OCI-LY7 (cell line): ENCODE measurements at regions not wholly inside any gene's neighbourhood (a gene's known extent, or its start where the extent isn't known, plus 50 kb on each side); places are given as distances from the start of the nearest gene placed in this dataset.
"Not testable (repeated sequence)": the region's sequence is repeated elsewhere in the genome, so short reads cannot be mapped to it uniquely, and the experiment has no call there.

Experiments used
- BruUV-seq: library from RNA; stranded (reverse); fragments of 400-500 nt; replicated peaks from 2 replicates; lab custom pipeline; 2021; lab: Mats Ljungman, UMichigan
- CTCF ChIA-PET: fragments of 300-600 bp; sonication (Branson Sonifier 250); formaldehyde crosslinking; loops from one replicate; lab custom pipeline; 2022; ENCODE audit warnings: antibody characterized with exemption; ENCODE audit not compliant: unreplicated experiment; lab: Charles Lee
- POLR2A ChIA-PET: fragments of 300-600 bp; sonication (Branson Sonifier 250); formaldehyde crosslinking; loops from one replicate; lab custom pipeline; 2022; ENCODE audit warnings: antibody characterized with exemption; lab: Charles Lee
- DNase-seq: peaks from one replicate; pipeline ENCODE4 v3.0.0-alpha.2; 2015; ENCODE audit warnings: low spot score
- H2AFZ ChIP-seq: fragments of 200-600 bp; sonication (generic), shearing (Covaris generic); 2 replicates; pipeline ENCODE4 v1.6.1; 2014; ENCODE audit warnings: mild to moderate bottlenecking, antibody characterized with exemption, low read length, moderate library complexity
- H3K27ac ChIP-seq: fragments of 200-600 bp; sonication (generic); 2 replicates; pipeline ENCODE4 v1.5.1; 2014; ENCODE audit warnings: mixed run types, low read depth, mild to moderate bottlenecking, moderate library complexity, low read length, inconsistent platforms; ENCODE audit not compliant: poor library complexity, severe bottlenecking
- H3K36me3 ChIP-seq: fragments of 200-600 bp; sonication (generic); 2 replicates; pipeline ENCODE4 v1.6.1; 2014; ENCODE audit warnings: mild to moderate bottlenecking, antibody characterized with exemption, low read length, moderate library complexity, mixed read lengths; ENCODE audit not compliant: insufficient read depth
- H3K4me1 ChIP-seq: fragments of 200-600 bp; sonication (generic); 2 replicates; pipeline ENCODE4 v1.5.1; 2014; ENCODE audit warnings: mild to moderate bottlenecking, low read length; ENCODE audit not compliant: insufficient read depth, poor library complexity, severe bottlenecking
- H3K4me2 ChIP-seq: fragments of 200-600 bp; sonication (generic); 2 replicates; pipeline ENCODE4 v1.6.1; 2014; ENCODE audit warnings: mild to moderate bottlenecking, low read length
- H3K4me3 ChIP-seq: fragments of 200-600 bp; sonication (generic); 2 replicates; pipeline ENCODE4 v1.5.1; 2014; ENCODE audit warnings: mild to moderate bottlenecking, low read depth, low read length; ENCODE audit not compliant: poor library complexity, severe bottlenecking
- H3K79me2 ChIP-seq: fragments of 200-600 bp; sonication (generic); 2 replicates; pipeline ENCODE4 v1.6.1; 2016; ENCODE audit warnings: low read depth, mild to moderate bottlenecking, low read length, moderate library complexity, mixed read lengths; ENCODE audit not compliant: insufficient read depth
- H3K9me2 ChIP-seq: fragments of 200-600 bp; sonication (generic); 2 replicates; pipeline ENCODE4 v1.6.1; 2016; ENCODE audit warnings: mild to moderate bottlenecking, low read length, mixed read lengths; ENCODE audit not compliant: insufficient read depth
- H3K9me3 ChIP-seq: fragments of 200-600 bp; sonication (generic); 2 replicates; pipeline ENCODE4 v1.6.1; 2014; ENCODE audit warnings: mild to moderate bottlenecking, mixed run types, low read length, mixed read lengths
- H4K20me1 ChIP-seq: fragments of 200-600 bp; sonication (generic); 2 replicates; pipeline ENCODE4 v1.6.1; 2014; ENCODE audit warnings: mild to moderate bottlenecking, antibody characterized with exemption, low read length, moderate library complexity, mixed read lengths; ENCODE audit not compliant: insufficient read depth
- EZH2phosphoT487 ChIP-seq: fragments of 200-600 bp; sonication (generic); IDR thresholded peaks from 2 replicates; pipeline ENCODE4 v1.6.1; 2018; ENCODE audit warnings: low read depth, borderline replicate concordance, mild to moderate bottlenecking, mixed run types, antibody characterized with exemption, low read length, moderate library complexity, mixed read lengths
- intact Hi-C: fragments of 100-400 bp; cut with micrococcal nuclease; formaldehyde crosslinking; loops from one replicate; pipeline ENCODE4 v1.10.0; 2022; ENCODE audit not compliant: unreplicated experiment
- TF ChIP-seq, protein P1 (sequence below): fragments of 200-600 bp; sonication (generic); conservative IDR thresholded peaks from 2 replicates; pipeline ENCODE4 v1.5.1; 2014; ENCODE audit warnings: mild to moderate bottlenecking, antibody characterized with exemption, low read length, moderate library complexity, mixed read lengths

DNA sequence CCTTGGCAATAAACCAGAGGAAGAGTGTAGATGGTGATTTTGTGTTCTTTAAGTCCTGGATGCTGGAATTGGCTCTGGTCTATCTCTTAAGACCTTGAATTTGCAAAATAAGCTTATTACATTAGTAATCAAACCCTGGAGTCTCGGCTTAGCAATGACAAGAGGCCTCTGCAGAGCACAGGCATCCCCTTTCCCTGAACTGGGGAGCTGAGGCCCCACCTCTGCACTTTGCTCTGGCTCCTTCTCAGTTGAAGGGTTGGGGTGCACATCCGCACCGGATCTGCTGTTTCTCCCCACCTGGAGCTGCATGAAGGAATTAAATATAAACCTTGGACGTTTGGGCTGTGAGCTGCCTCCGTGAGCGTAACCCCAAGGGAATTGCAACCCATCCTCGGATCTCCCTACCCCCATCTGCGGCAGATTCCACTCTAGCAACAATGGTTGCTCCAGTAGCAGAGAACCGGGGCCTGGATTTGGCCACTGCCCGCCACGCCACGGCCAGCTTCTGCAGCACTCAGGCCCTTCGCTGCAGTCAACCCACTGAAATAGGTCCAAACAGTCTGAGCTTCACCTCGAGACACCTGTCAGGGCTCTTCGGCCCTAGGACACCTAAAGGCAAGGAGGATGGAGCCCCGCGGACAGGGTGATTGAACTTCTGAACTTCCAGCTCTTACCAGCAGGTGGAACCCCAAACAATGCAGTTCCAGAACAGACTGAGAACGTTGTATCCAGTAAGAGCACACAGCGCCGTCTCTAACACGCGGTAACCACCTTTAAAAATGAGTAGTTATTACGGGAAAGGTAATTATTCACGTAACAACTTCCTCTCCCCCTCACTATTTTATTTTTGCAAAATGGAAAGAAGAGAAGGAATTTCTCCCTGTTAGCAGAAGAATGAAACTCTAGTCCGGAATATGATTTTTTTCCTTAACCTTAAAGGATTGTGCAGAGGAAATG lies 54.8 kb upstream of the CAPRIN1 start:
- BruUV-seq, result no TSS peak
- no peaks in the 10 kb centered on the region for H4K20me1 ChIP-seq
- DNase-seq, result peak; percentile 82
- H3K4me3 ChIP-seq, result no peak overlapping the region
- H3K36me3 ChIP-seq, result no peaks in the 10 kb centered on the region
- ChIA-PET POLR2A (interaction anchor here (0.6 to 1.8 kb wide), 4 partner anchors 9 to 890 kb away, joined by 3 to 4 read pairs (median 4); no protein-coding TSS in a partner anchor), CTCF (interaction anchor here (0.6 kb wide), 2 partner anchors 11 to 740 kb away, joined by 3 read pairs; partner anchors contain the start of gene HIPK3)
- no peaks in the 10 kb centered on the region for H3K9me2 ChIP-seq
- H2AFZ ChIP-seq, result peak overlapping the region; percentile 20; the same call in 1 of the 2 replicates
- peak overlapping the region; percentile 46 for H3K4me2 ChIP-seq
- intact Hi-C loops, result loop anchor here (1.0 to 5.0 kb wide), 5 partner anchors 56 to 363 kb away; partner anchors contain the start of gene NAT10
- peaks cover 9% of the 10 kb centered on the region for H3K4me1 ChIP-seq
- TF ChIP-seq, protein P1, sequence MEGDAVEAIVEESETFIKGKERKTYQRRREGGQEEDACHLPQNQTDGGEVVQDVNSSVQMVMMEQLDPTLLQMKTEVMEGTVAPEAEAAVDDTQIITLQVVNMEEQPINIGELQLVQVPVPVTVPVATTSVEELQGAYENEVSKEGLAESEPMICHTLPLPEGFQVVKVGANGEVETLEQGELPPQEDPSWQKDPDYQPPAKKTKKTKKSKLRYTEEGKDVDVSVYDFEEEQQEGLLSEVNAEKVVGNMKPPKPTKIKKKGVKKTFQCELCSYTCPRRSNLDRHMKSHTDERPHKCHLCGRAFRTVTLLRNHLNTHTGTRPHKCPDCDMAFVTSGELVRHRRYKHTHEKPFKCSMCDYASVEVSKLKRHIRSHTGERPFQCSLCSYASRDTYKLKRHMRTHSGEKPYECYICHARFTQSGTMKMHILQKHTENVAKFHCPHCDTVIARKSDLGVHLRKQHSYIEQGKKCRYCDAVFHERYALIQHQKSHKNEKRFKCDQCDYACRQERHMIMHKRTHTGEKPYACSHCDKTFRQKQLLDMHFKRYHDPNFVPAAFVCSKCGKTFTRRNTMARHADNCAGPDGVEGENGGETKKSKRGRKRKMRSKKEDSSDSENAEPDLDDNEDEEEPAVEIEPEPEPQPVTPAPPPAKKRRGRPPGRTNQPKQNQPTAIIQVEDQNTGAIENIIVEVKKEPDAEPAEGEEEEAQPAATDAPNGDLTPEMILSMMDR, result peak; percentile 90
- no peak for TF ChIP-seq EZH2phosphoT487
- no peak overlapping the region for H3K27ac ChIP-seq
- H3K79me2 ChIP-seq, result no peaks in the 10 kb centered on the region
- no peaks in the 10 kb centered on the region for H3K9me3 ChIP-seq

DNA sequence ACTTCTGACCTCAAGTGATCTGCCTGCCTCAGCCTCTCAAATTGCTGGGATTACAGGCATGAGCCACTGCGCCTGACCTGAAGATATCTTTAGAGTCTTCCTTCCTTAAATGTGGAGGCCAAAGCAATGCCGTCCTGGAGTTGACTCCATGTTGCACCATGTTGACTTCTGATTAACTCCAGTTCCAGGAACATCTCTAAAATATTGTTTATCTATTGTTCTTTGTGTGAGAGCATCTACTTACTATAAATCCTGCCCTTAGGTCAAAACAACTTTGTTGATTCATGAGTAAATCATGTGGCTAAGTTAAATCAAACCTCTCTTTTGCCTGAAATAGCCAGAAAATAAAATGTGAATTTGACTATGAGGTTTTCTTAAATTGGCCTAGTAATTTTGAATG lies 56.6 kb upstream of the CAPRIN1 start:
- ChIA-PET CTCF (no interaction called here), POLR2A (no interaction called here)
- H4K20me1 ChIP-seq, result no peaks in the 10 kb centered on the region
- no peaks in the 10 kb centered on the region for H3K79me2 ChIP-seq
- no peak overlapping the region for H2AFZ ChIP-seq
- TF ChIP-seq, protein P1, result no peak
- TF ChIP-seq EZH2phosphoT487, result no peak
- intact Hi-C loops, result loop anchor here (5.0 kb wide), 3 partner anchors 112 to 177 kb away; partner anchors contain the start of gene NAT10
- DNase-seq, result no peak
- no peak overlapping the region for H3K27ac ChIP-seq
- H3K4me2 ChIP-seq, result no peak overlapping the region
- H3K4me1 ChIP-seq, result peaks cover 4% of the 10 kb centered on the region
- no peak overlapping the region for H3K4me3 ChIP-seq
- H3K9me2 ChIP-seq, result no peaks in the 10 kb centered on the region
- no peaks in the 10 kb centered on the region for H3K36me3 ChIP-seq
- BruUV-seq, result no TSS peak
- H3K9me3 ChIP-seq, result no peaks in the 10 kb centered on the region

- H3K36me3 ChIP-seq, H3K9me2 ChIP-seq, H3K4me3 ChIP-seq, H2AFZ ChIP-seq, H3K4me2 ChIP-seq, H4K20me1 ChIP-seq, H3K4me1 ChIP-seq, H3K79me2 ChIP-seq, POLR2A ChIA-PET, H3K9me3 ChIP-seq, H3K27ac ChIP-seq, BruUV-seq, CTCF ChIA-PET, DNase-seq, intact Hi-C loops: not testable (repeated sequence)
These were observed 60.4 kb upstream of the CAPRIN1 start for GRCh38 chr11:33991136-33991535.

GRCh38 chr11:33990131-33990530 lies 61.4 kb upstream of the CAPRIN1 start:
- H2AFZ ChIP-seq, H4K20me1 ChIP-seq, H3K4me3 ChIP-seq, BruUV-seq, H3K9me2 ChIP-seq, H3K36me3 ChIP-seq, H3K4me2 ChIP-seq, intact Hi-C loops, H3K9me3 ChIP-seq, H3K27ac ChIP-seq, H3K79me2 ChIP-seq, DNase-seq, H3K4me1 ChIP-seq, POLR2A ChIA-PET, CTCF ChIA-PET: not testable (repeated sequence)
